AML-193 (cell line): ENCODE measurements at regions not wholly inside any gene's neighbourhood (a gene's known extent, or its start where the extent isn't known, plus 50 kb on each side); places are given as distances from the start of the nearest gene placed in this dataset.

Experiments
- DNase-seq, 2 experiments: peaks; one replicate each; lab custom pipeline; 2025; lab: John Stamatoyannopoulos, UW

- DNase-seq = no peak
Observed at GRCh38 chr2:64743739-64744330, 90.1 kb upstream of the SERTAD2 start.

- DNase-seq = peak in 1 of 2 experiments; percentile 8
Observed at GRCh38 chr2:64745562-64745961, 91.8 kb upstream of the SERTAD2 start.

- DNase-seq = peak; percentile 40 to 41
Observed at GRCh38 chr2:64747690-64748091, 94.0 kb upstream of the SERTAD2 start.

- DNase-seq = no peak
Observed at GRCh38 chr2:64748147-64748546, 94.4 kb upstream of the SERTAD2 start.

GRCh38 chr2:64748561-64748960 lies 94.8 kb upstream of the SERTAD2 start:
- no peak for DNase-seq

GRCh38 chr2:64749446-64749845 lies 95.7 kb upstream of the SERTAD2 start:
- DNase-seq = no peak

GRCh38 chr2:64750001-64750816 lies 96.5 kb upstream of the SERTAD2 start:
- DNase-seq = peak; percentile 11 to 19

GRCh38 chr2:64750817-64751285 lies 97.1 kb upstream of the SERTAD2 start:
- peak; percentile 100 for DNase-seq

- peak; percentile 100 for DNase-seq
Observed at GRCh38 chr2:64751286-64752260, 97.9 kb upstream of the SERTAD2 start.

GRCh38 chr2:64753399-64753798 lies 99.7 kb upstream of the SERTAD2 start:
- DNase-seq = no peak

GRCh38 chr2:64754570-64754969 lies 100.9 kb upstream of the SERTAD2 start:
- DNase-seq = no peak

- peak; percentile 11 to 12 for DNase-seq
Observed at GRCh38 chr2:64757126-64757525, 103.4 kb upstream of the SERTAD2 start.

- DNase-seq = no peak
Observed at GRCh38 chr2:64760128-64760527, 106.4 kb upstream of the SERTAD2 start.

GRCh38 chr2:64762301-64762997 lies 108.7 kb upstream of the SERTAD2 start:
- no peak for DNase-seq

- DNase-seq = peak; percentile 16 to 27
Observed at GRCh38 chr2:64763126-64763525, 109.4 kb upstream of the SERTAD2 start.

- DNase-seq = no peak
Observed at GRCh38 chr2:64765160-64765805, 111.6 kb upstream of the SERTAD2 start.

GRCh38 chr2:64766841-64767669 lies 113.3 kb upstream of the SERTAD2 start:
- DNase-seq = peak; percentile 40 to 58

- peak; percentile 75 to 87 for DNase-seq
Observed at GRCh38 chr2:64767670-64768468, 114.2 kb upstream of the SERTAD2 start.

GRCh38 chr2:64768491-64769005 lies 114.8 kb upstream of the SERTAD2 start:
- DNase-seq = peak; percentile 25 to 35
